ENCODE measurements at regions not wholly inside any gene's neighbourhood (a gene's known extent, or its start where the extent isn't known, plus 50 kb on each side); places are given as distances from the start of the nearest gene placed in this dataset.

GRCh38 chr2:173830170-173830569, 135.0 kb downstream of the SP3 start:
- TF ChIP-seq POLR2A (IDR thresholded peaks at IDR 0.05) (no peak), POLR2AphosphoS5 (IDR thresholded peaks at IDR 0.05) (no peak)

Measured in transverse colon (tissue), 3 donors.